HG02610 (cell line): ENCODE measurements at regions not wholly inside any gene's neighbourhood (a gene's known extent, or its start where the extent isn't known, plus 50 kb on each side); places are given as distances from the start of the nearest gene placed in this dataset.

Source experiments
- ATAC-seq: cut with Tn5 transposase; IDR thresholded peaks from one replicate; pipeline ENCODE4 v1.9.1; 2021; ENCODE audit warnings: mild to moderate bottlenecking, moderate library complexity; ENCODE audit not compliant: unreplicated experiment

- no peak for ATAC-seq
These were observed 133.6 kb upstream of the C1orf174 start for GRCh38 chr1:4033713-4034112.

DNA sequence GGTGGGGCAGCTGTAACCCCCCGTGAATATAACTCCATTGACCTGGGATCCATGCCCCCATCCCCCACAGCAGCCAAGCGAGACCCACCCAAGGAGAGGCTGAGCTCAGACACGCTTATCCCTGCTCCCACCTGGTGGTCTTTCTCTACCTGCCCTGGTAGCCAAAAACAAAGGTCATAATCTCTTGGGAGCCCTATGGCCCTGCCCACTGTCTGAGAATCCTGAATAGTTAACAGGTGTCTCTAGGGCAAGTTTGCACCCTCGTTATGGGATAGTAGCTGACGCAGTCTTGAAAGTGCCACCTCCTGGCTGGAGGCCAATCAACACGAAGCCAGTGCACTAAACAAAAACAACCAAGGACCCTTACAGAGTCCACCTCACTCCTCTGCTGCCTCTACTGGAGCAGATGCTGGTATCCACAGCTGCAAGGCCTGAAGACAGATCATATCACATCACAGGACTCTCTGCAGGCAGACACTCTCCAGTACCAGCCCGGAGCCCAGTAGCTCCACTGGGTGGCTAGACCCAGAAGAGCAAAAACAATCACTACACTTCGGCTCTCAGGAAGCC is 134.3 kb upstream of the C1orf174 start:
- no peak for ATAC-seq

DNA sequence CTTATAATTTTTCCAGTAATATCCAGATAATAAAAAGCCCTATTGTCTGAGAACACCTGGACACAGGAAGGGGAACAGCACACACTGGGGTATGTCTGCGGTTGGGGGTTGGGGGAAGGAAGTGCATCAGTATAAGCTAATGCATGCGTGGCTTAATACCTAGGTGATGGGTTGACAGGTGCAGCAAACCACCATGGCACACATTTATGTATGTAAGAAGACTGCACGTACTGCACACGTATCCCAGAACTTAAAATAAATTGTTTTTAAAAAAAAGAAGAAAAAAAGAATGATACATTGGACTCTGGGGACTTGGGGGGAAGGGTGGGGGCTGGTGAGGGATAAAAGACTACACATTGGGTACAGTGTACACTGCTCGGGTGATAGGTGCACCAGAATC is 144.9 kb upstream of the C1orf174 start:
- ATAC-seq: no peak

GRCh38 chr1:4045397-4046010 is 145.4 kb upstream of the C1orf174 start:
- no peak for ATAC-seq

GRCh38 chr1:4046836-4047461 is 146.9 kb upstream of the C1orf174 start:
- no peak for ATAC-seq

DNA sequence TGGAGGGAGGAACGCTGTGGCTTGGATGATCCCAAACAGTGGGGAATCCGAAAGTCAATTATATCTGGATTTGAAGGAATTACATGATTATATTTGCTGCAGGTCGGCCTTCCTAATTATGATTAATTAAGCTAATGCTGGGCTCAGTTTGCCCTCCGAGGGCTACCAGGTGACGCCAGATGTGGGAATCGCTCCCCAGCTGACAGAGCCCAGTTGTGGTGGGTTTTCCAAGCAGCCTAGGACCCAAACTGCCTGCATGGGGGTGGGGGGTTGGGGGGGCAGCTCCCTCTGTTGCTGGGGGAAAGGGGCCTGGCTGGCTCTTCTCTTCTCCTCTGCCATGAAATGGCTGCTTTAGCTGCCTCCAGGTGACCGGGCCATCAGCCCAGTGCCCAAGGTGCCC is 147.6 kb upstream of the C1orf174 start:
- ATAC-seq: no peak

GRCh38 chr1:4048076-4048475 is 148.0 kb upstream of the C1orf174 start:
- ATAC-seq: no peak

GRCh38 chr1:4048921-4049320 is 148.8 kb upstream of the C1orf174 start:
- ATAC-seq: no peak

GRCh38 chr1:4050998-4051397 is 150.9 kb upstream of the C1orf174 start:
- no peak for ATAC-seq

GRCh38 chr1:4052657-4053056 is 152.6 kb upstream of the C1orf174 start:
- ATAC-seq: no peak

GRCh38 chr1:4053160-4053748 is 153.2 kb upstream of the C1orf174 start:
- no peak for ATAC-seq

GRCh38 chr1:4053774-4054173 is 153.7 kb upstream of the C1orf174 start:
- no peak for ATAC-seq

DNA sequence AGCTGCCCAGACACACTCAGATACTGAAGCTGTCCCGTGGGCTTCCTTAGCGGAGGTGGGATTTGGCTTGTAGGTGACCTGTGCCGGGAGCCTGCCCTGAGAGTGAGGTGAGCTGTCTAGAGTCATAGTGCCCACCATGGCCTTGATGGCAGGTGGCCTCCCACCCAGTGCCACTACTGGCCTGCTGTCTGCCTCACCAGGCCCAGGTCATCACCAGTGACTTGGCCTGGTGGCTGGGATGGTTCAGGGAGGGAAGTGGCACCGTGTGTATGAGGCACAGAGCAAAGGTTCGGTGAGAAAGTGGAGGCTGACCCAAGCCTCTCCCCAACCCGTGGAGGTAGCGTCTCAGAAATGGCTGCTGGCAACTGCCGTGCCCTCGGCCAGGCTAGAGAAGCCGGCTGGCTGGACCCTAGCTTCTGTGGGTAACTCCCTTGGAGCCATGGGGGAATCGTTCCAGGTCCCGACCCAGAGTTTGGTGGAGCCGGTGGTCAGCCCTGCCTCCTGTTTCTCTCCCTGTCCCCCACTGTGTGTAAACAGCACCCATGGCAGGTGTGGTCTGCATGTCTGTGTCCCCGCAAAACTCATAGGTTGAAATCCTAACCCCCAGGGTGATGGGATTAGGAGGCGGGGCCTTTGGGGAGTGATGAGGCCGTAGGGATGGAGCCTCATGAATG is 155.4 kb upstream of the C1orf174 start:
- no peak for ATAC-seq

DNA sequence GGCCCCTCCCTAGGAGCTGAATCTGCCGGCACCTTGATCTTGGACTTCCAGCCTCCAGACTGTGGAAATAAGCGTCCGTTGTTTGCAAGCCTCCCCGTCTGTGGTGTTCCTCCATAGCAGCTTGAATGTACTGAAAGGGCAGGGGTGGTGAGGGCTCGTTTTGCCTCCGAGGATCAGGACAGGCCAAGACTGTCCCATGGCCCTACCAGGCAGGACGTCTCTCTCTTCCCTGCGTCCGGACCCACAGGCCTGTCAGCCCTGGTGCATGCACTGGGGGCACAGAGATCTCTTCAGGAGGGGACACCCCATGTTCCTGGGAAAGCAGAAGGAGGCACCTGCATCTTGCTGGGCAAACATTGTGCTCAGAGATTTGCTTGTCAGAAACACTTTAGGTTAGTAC is 156.3 kb upstream of the C1orf174 start:
- ATAC-seq: no peak

DNA sequence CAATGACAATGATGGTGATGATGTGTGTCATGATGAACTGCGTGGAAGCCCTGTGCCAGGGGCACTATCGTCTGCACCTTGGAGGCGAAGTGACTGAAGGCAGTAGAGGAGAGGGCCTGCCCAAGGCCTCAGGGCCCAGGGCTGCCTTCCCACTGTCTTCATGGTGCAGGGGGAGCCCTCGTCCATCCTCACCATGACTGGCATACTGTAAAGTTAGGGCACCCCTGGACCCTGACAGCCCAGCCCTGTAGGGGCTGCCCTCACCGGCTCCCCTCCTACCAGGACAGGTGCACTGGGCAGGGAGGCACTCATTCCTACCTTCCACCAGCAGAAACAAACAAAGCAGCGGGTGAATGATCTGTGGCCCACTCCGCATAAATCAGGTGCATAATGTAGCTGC is 156.9 kb upstream of the C1orf174 start:
- no peak for ATAC-seq

DNA sequence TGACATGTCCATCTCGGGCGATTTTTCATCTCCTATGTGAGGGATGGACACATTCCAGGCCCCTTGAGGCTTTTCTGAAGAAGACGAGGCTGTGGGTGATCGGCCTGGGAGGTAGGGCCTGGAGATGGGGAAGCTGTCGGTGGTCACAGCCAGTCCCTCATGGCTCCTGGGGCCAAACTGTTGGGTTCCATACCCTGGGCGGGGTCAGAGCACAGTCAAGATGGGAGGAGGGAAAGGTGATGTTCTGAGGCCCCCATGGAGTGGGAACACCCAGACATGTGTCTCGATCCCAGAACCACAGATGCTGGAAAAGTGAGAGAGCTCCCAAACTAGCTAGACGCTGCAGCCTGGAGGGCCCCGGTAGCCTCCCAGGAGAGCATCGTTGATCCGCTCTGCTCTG is 157.5 kb upstream of the C1orf174 start:
- no peak for ATAC-seq

DNA sequence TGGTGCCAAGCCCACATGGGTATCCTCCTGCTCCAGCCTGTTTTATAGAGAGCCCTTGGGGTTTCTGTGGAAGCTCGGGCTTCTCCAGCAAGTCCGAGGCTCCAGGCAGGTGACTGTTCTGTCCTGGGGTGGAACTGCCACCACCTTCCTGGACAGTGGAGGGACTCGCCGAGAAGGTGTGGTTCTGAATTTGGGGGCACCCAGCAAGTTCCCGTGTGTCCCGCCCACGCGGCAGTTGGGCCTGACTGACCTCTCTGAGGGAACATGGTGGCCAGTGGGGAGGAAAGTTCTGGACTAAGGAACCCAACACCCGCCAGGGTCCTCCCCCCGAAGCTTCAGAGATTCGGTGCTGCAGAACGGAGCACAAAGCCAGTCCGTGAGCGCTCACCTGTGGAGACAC is 158.1 kb upstream of the C1orf174 start:
- no peak for ATAC-seq

- ATAC-seq: no peak
These were observed 158.6 kb upstream of the C1orf174 start for GRCh38 chr1:4058706-4059105.

DNA sequence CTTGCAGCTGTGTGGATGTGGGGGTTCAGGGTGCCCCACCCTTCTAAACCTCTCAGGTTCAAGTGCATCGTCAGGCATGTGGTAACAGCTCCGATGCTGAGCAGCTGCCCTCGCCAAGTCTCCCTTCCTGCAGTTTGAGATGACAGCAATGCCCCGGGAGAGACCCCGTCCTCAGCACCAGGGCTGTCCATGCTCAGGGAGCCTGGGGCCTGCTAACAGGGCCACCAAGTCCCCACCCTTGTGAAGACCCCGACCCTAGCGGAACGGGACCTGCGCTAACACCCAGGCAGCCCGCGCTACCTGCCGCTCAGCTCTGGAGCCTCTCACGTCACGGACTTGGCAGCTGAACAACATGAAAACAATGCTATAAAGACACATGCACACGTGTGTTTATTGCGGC is 159.2 kb upstream of the C1orf174 start:
- no peak for ATAC-seq

DNA sequence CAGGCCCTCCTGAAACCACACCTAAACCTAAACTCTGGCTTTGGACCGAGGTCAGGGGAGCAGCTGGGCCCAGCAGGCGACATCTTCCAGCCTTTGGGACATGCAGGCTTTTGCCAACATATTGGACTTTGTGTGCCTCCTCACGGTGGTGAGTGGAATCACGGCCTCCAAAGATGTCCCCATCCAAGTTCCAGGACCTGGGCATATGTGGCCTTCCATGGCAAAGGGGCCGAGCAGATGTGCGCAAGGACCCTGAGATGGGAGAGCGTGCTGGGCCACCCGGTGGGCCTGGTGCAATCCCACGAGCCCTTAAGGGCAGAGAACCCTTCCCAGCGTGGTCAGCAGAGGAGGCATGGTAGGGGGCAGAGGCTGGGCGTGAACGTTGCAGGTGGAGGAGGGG is 160.8 kb upstream of the C1orf174 start:
- no peak for ATAC-seq

- no peak for ATAC-seq
These were observed 161.5 kb upstream of the C1orf174 start for GRCh38 chr1:4061521-4062031.

- ATAC-seq: no peak
These were observed 162.0 kb upstream of the C1orf174 start for GRCh38 chr1:4062041-4062440.
